GM18870 (cell line): ENCODE measurements at regions not wholly inside any gene's neighbourhood (a gene's known extent, or its start where the extent isn't known, plus 50 kb on each side); places are given as distances from the start of the nearest gene placed in this dataset.
"Not testable (repeated sequence)": the region's sequence is repeated elsewhere in the genome, so short reads cannot be mapped to it uniquely, and the experiment has no call there.

Source experiments
- ATAC-seq: cut with Tn5 transposase; IDR thresholded peaks from one replicate; pipeline ENCODE4 v1.9.1; 2021; ENCODE audit warnings: moderate library complexity; ENCODE audit not compliant: unreplicated experiment

DNA sequence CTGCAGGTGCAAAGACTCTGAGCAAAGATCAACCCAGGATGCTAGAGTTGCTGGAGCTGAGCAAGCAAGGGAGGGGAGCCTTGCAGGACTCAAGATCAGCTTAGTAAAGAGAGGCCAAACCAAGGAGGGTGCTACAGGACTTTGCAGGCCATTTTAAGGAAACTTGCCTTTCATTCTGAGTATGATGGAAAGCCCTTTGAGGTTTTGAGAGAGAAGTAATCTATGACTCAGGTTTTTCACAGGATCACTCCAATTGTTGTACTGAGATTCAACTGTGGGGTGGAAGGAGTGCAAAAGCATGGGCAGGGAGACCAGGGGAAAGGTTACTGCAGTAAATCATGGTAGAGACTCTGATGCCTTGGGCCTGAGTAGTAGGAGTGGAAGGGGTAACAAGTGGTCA, 260.4 kb upstream of the GPR149 start:
- ATAC-seq: peak; percentile 74

DNA sequence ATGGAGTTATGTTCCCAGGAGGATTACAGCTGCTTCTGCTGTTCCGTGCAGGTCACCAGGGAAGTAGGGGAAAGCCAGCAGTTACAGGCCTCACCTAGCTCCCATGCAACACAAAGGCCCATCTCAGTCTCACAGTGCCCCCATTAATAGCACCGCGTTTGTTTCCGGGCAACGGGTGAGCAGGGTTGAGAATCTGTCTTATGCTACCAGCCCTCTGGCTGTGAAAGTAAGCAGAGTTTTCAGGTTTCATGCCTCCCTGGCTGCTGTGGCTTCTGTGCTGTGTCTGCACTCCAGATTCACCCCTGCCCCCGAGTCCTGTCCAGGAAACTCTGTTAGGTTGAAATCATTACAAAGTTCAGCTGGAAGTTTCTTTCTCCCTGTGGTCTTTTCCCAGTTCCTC, 254.4 kb upstream of the GPR149 start:
- ATAC-seq: no peak

DNA sequence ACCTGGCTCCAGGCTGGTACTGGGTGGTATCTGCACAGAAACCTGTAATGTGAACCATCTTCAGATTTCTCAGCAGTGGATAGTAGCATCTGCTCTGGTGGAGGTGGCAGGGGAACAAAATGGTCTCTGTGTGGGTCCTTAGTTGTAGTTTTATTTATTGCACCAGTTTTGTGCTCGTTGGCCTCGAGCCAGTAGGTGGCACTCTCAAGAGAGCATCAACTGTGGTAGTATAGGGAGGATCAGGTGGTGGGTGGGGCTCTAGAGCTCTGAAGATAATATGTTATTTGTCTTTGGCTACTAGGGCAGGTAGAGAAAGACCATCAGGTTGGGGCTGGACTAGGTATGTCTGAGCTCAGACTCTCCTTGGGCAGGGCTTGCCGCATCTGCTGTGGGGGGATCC, 254.0 kb upstream of the GPR149 start:
- ATAC-seq: no peak

DNA sequence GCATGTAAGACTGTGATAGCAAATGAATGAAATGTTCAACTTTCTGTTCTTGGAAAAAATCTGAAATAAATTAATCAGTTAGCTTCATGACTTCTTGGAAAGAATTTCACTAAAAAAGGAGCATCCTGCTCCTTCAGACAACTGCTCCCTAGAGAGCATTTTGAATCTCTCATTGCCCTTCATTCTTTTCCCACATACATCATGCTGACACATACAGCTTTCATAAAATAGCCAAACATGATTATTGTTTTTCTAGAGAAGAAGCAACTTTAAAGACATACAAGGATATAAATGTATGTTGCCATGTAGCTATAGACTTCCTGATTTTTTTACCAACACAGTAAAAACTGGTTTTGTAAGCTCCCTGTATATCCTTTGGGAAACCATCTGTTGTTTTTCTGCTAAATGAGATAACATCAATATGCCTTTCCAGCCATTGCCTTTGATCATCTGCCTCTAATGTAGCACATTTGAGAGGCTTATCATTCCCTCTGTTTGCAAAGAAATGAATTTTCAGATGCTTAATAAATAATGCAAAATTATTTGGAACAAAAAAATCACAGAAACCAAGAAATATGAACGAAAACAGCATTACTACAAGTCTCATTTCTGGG, 248.2 kb upstream of the GPR149 start:
- no peak for ATAC-seq

DNA sequence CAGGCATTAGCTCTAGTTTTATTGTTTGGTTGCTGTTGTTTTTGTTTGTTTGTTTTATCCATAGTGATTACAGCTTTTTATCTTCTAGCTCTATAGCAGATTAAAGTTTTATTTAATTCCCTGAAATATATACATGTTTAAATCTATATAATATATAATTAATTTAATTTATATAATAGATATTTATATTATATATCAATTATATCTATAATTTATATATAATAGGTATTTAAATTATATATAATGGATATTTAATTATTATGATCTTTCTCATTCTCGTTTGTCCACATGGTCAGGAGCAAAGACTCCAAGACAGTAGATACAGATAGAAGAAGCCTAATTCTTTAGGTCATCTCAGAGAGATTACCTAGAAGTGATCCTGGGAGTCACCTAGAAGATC, 238.8 kb upstream of the GPR149 start:
- ATAC-seq: no peak

DNA sequence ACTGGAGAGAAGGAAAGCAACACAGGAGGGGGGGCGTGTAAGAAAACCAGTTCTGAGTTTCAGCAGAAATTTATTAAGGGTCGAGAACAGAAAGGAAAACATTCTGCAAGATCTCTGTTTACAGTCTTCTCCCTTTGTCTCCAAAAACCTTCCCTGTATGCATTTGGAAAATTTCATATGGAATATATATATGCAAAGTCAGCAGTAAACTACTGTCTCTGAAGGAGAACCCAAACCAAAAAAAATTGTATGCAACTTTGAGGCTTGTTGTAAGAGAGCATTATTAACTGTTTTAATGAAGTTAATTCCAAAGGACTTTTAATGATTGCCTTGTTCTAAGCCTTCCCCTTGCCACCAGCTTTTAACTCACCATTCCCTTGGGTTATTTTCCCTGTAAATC, 238.2 kb upstream of the GPR149 start:
- no peak for ATAC-seq

DNA sequence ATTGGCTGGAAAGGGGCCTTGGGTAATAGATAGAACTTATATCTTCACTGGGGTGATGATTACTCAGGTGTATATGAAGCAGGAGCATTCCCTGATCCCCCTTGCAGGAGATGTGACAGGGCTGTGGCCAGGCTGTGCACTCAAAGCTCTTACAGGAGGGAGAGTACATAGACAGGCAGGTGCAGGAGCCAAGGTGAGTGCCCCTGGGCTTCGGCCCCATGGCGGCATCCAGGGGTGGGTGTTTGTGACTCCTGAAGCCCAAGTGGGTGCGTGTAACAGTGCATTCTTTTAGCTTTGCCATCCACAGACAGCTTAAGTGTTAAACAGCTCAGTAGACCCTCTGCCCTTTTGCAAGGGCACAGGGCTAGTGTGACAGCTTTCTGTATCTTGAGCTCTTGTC, 236.6 kb upstream of the GPR149 start:
- ATAC-seq: no peak

DNA sequence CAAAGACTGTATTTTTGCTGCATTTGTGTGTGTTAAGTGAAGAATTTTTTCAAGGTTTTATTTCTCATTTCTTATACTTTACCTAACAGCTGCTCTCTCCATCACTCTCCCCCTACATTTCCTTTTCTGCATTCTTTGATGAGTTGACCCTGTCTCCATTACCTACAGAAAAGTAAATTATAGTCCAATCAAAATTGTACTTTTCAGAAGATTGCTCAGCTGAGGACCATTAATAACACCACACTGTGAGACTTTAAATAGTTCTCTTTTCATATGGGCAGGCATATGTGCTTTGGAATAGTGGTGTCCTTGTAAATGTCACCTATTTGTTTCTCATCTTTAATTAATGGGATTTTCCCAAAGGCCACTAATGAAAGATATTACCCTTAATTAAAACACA, 234.7 kb upstream of the GPR149 start:
- no peak for ATAC-seq

DNA sequence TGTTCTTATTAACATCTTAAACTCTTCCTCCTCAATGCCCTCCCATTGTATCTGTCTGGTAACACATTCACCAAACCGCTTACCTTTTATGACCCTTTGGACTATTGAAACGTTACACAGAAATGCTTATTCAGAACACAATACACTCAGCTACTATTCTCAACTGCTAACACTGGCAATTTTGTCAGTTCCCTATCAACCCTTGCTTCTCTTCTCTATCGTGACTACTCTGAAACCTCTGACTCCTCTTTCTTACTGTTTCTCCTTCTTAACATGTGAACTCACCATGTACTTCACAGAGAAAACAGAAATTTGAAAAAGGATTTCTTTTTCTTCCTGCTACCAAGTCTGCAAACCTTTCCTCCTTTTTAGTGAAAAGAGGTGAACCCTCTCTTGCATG, 232.9 kb upstream of the GPR149 start:
- ATAC-seq: no peak

DNA sequence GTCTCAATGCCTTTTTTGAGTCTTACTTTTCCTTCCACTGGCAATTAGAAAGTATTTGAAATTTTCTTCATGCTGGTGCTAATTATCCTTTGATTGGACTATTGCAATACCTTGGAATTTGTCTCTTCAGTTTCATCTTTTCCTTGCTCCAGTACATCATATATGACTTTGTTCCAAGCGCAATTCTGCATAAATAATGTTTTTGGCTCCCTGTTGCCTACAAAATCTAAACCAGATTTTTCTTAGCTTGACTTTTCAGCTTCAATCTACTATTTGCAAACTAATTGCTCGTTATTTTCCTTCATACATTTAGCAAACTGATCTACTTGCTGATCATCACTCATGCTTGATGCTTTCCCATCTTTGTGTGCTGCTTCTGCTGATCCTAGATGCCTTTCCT, 230.8 kb upstream of the GPR149 start:
- no peak for ATAC-seq

DNA sequence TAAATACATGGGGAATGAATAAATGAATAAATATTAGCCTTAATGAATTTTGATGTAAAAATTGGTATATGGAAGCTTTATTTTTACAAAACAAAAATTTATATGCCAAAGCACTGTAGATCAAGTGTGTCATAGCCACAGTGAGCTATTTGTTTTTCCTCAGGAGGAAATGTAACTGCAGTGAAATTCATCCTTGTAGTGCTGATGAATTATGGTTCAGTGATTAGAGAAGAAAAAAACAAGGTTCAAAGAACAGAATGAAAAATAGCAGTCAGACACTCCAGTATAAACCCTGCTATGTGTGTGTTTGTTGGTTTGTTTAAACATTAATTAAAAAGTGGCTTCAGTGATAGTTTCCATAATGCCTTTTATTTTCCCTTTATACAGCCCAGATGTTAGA, 228.0 kb upstream of the GPR149 start:
- ATAC-seq: no peak

DNA sequence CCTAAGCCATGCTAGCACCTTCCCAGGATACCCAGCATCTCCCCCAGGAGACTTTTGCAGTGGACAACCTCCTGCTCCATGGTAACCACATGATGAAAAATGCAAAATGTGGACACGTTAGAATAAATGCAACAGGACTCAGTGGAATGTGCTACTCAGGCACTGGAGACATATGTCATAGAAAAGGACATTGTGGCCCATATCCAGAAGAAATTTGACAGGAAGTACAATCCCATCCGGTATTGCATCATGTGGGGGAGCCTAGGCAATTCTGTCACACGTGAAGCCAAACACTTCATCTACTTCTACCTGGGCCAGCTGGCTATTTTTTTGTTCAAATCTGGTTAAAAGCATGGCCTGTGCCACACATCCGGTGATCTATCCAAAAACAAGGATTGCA, 227.2 kb upstream of the GPR149 start:
- no peak for ATAC-seq

DNA sequence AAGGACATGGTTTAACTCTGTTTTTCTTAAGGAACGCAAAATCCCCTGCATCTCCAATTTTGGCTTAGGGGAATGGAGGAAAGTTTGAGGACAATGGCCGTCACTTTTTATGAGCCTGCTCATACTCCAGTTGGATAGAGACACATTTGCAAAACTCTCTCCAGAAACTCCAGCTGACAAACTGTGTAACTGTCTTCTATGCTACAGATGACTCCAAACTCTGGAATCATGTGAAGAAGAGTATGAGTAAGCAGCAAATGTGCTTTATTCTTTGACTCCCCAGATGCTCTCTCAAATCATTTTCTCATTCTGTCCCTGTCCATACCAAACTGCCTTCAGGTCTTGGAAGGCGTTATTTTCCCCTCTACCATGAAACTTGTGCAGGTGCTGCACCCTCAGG, 226.5 kb upstream of the GPR149 start:
- ATAC-seq: no peak

DNA sequence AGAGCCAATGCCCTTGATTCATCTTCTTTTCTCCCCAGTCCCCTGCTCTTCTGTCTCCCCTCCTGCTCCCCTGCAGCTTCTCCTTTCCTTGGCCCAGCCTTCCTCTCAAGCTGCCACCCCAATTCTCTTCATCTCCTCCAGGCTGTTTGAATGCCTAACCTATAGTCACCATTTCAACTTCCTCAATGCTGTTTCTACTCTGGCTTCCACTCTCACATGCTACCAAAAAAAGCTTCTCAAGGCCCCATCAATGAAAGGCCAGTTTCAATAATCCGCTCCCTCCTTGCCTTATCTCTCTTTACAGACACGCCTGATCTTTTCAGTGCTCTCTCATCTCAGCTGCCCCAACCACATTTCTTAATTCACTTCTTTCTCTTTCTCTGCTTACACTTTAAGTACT, 212.2 kb upstream of the GPR149 start:
- ATAC-seq: no peak

DNA sequence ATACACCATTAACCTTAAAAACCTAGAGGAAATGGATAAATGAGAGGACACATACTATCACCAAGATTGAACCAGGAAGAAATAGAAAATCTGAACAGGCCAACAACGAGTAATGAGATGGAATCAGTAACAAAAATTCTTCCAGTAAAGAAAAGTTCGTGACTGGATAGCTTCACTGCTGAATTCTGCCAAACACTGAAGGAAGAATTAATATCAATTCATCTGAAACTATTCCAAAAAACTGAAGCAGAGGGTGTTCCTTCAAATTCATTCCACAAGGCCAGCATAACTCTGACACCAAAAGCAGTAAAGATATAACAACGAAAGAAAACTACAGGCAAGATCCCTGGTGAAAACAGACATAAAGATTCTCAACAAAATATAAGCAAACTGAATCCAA, 195.8 kb upstream of the GPR149 start:
- no peak for ATAC-seq

DNA sequence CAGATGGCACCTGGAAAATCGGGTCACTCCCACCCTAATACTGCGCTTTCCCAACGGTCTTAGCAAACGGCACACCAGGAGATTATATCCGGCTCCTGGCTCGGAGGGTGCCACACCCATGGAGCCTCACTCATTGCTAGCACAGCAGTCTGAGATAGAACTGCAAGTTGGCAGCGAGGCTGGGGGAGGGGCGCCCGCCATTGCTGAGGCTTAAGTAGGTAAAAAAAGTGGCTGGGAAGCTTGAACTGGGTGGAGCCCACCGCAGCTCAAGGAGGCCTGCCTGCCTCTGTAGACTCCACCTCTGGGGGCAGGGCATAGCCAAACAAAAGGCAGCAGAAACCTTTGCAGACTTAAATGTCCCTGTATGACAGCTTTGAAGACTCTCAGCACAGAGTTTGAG, 189.6 kb upstream of the GPR149 start:
- ATAC-seq: not testable (repeated sequence)

DNA sequence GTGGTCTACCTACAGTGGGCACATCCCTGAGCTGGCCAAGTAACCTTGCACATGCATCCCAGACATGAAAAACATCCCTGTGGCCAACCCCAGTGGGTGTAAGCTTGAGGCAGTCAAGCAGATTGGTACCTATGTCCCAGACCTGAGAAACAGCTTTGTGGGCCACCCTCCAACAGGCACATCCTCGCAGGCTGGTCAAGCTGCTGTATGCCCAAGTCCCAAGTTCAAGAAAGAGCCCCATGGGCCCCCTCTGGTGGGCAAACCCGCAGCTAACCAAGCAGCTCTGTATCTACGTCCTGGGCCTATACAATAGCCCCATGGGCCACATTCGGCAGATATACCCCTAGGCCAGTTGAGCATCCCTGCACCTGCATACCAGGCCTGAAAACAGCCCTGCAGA, 186.3 kb upstream of the GPR149 start:
- ATAC-seq: no peak

DNA sequence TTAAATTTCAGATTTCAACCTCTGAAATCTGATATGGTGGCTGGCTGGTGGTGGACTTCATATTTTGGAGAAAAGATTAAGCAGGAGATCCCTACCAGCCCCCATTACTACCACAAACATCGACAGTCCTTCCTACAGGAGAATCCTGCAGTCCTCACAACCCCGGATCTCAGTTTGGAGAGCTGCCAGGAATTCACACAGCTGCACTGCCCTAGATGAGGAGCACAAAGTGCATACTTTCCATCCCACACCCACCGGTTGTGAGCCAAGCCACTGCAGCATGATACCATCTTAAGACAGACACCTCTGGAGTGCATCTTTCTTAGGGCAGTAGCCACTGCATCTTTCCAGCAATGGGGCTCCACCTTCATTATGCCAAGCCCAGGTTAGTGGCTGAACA, 185.5 kb upstream of the GPR149 start:
- ATAC-seq: no peak

DNA sequence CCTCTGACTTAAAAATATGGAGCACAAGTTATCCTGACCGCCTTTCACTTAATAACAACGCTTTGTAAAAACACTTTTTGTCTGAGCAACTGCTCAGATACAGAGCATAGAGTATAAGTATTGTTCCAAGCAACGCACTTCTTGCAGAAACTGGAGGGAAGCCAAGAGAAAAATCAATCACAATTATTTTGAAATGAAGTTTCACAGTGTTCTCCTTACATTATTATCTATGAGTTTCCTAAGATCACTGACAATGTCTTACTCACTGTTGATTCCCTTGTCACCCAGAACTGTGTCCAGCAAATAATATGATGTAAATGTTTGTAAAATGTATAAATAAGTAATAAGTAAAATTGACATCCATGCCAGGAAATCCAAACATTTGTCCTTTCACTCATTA, 184.6 kb upstream of the GPR149 start:
- no peak for ATAC-seq

DNA sequence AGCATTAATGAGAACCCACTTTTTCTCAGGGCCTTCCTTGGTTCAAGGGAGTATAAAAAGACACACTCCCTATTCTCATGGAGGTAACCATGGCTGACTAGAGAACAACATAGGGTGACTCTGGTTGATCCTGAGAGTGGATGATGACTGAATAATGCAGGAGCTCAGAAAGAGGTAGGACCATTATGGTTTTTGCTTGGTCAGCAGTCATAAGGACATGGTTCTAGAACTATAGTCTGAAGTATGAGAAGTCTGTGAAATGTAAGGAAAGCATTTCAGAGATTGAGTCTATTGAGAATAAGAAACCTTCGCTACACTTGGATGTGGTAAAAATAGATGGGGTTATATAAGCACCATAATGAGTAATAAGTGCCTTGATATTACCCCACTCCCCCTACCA, 184.1 kb upstream of the GPR149 start:
- ATAC-seq: no peak

DNA sequence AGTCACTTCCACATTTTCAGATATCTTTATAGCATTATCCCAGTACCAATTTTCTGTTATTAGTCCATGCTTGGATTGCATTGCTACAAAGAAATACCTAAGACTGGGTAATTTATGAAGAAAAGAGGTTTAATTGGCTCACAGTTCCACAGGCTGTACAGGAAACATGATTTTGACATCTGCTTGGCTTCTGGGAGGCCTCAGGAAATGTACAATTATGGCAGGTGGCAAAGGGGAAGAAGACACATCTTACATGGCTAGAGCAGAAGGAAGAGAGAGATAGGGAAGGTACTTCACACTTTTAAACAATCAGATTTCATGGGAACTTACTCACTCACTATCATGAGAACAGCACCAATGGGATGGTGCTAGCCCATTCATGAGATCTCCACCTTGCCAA, 172.3 kb upstream of the GPR149 start:
- ATAC-seq: no peak

DNA sequence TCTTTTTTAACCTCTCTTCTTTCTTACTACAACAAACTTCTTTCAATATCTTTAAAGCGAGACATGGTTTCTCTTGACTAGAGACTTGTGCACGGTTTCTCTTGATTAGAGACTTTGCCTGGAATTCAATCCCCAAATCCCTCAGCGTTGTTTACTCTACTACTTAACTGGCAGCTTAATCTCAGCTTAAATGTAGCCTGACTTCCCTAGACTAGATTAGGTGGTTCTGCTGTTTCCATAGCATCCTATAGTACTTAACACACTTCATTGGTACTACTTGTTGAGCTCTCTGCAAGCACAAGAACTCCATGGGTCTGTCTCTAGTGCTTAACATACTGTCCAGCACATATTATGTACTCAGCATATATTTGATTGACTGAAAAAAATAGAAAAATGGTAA, 168.2 kb upstream of the GPR149 start:
- ATAC-seq: no peak

DNA sequence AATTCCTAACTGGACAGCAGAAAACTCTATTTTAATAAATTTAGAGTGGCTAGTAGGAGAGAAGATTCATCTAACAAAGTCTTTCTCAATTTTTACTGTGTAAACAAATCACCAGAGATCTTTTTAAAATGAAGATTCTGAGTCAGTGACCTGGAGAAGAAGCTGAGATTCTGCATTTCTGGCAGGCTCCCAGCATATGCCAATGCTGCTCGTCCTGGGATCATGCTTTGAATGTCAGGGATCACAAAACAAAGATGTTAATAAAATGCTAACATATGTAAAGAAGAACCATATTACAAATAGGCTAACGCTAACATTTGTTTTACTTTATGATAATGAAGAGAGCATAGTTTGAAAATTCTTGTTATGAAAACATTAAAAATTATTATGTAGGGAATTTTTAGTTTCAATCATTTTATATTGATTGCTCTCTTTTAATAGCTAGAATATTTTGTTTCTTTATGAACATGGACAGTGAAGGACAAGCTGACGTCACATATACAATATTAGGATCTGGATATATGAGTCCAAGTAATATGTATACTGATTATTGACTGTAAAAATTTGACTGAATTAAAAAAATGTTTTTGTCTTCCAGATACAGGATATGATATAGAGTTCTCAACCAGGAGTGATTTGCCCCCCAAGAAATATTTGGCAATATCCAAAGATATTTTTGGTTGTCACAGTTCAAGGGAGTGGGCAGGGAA, 160.8 kb upstream of the GPR149 start:
- ATAC-seq: no peak
